ENCODE measurements at regions not wholly inside any gene's neighbourhood (a gene's known extent, or its start where the extent isn't known, plus 50 kb on each side); places are given as distances from the start of the nearest gene placed in this dataset.

- dilution Hi-C loops (cut with HindIII; ENCODE audit: low sequenced_read_pairs, unreplicated experiment) (no loop called here), in situ Hi-C loops (cut with MboI; ENCODE audit: low sequenced_read_pairs) (no loop called here), intact Hi-C loops (cut with micrococcal nuclease) (no loop called here)
- no peaks in the 10 kb centered on the region for H3K4me1 ChIP-seq (ENCODE audit: control insufficient read depth, insufficient read depth, low read length)
- no peak overlapping the region for H3K4ac ChIP-seq (ENCODE audit: low read depth, low read length)
- peaks cover 4% of the 10 kb centered on the region; the same call in 1 of the 2 replicates for H3K9me1 ChIP-seq (ENCODE audit: insufficient read depth, low read length)
- H3K27ac ChIP-seq (ENCODE audit: insufficient read depth, low read length): no peak overlapping the region
- no peaks in the 10 kb centered on the region for H3K27me3 ChIP-seq (ENCODE audit: control insufficient read depth, insufficient read depth, low read length)
- BruUV-seq (replicated peaks): no TSS peak
- no peak overlapping the region for H3K9ac ChIP-seq (ENCODE audit: low read depth, low read length)
- H3K4me3 ChIP-seq (ENCODE audit: insufficient read depth, low read depth, low read length): no peak overlapping the region
- no CpG with 5 or more reads among the region's 2 CpGs for WGBS, 2 experiments (ENCODE audit: extremely low coverage in 2 of 2, insufficient read length in 1 of 2)
- peaks cover 3% of the 10 kb centered on the region; the same call in 1 of the 2 replicates for H3K9me3 ChIP-seq (ENCODE audit: control insufficient read depth, insufficient read depth, low read length)
- H2AK5ac ChIP-seq (ENCODE audit: low read depth, low read length): no peak overlapping the region
- TF ChIP-seq MXI1 (IDR thresholded peaks at IDR 0.05; ENCODE audit: borderline replicate concordance, low read depth, low read length): no peak
- no peak for TF ChIP-seq CEBPB (IDR thresholded peaks at IDR 0.05; ENCODE audit: low read depth, low read length)
- TF ChIP-seq USF2 (IDR thresholded peaks at IDR 0.05; ENCODE audit: low read depth, low read length): peak; percentile 44; the same call in 1 of the 2 replicates
- no peaks in the 10 kb centered on the region for H3K36me3 ChIP-seq (ENCODE audit: control insufficient read depth, insufficient read depth, low read length)
- no peak overlapping the region for H2BK15ac ChIP-seq (ENCODE audit: low read depth, low read length)
- H3K4me2 ChIP-seq (ENCODE audit: low read depth, low read length): no peak overlapping the region
- ChIA-PET POLR2A (ENCODE audit: unreplicated experiment) (no interaction called here), CTCF (no interaction called here)
- H2AFZ ChIP-seq (replicated peaks; ENCODE audit: low read length, poor library complexity): no peak overlapping the region
- H2AK9ac ChIP-seq (replicated peaks; ENCODE audit: low read depth, low read length, poor library complexity): no peak overlapping the region
- no peak for DNase-seq
- no peaks in the 10 kb centered on the region for H3K79me1 ChIP-seq (ENCODE audit: low read depth in 1 of 2, low read length in 2 of 2)
- no peak overlapping the region for H2BK20ac ChIP-seq (ENCODE audit: low read depth, low read length)
- H4K5ac ChIP-seq (ENCODE audit: low read depth, low read length): no peak overlapping the region
- no peak overlapping the region for H3K14ac ChIP-seq (replicated peaks; ENCODE audit: low read depth, low read length)
- H2BK120ac ChIP-seq (ENCODE audit: low read depth, low read length): no peak overlapping the region
- H4K91ac ChIP-seq (ENCODE audit: insufficient read depth, low read depth, low read length): no peak overlapping the region
- H3K23ac ChIP-seq (ENCODE audit: low read depth, low read length): no peak overlapping the region
- no peak overlapping the region for H3K56ac ChIP-seq (ENCODE audit: extremely low read depth, insufficient read depth, low read length)
- H3K18ac ChIP-seq (ENCODE audit: low read depth, low read length): no peak overlapping the region
- no peak overlapping the region for H4K8ac ChIP-seq (ENCODE audit: low read depth in 2 of 2, low read length in 2 of 2)
- no peak overlapping the region for H2BK5ac ChIP-seq (ENCODE audit: low read depth, low read length, poor library complexity, severe bottlenecking)
- no peaks in the 10 kb centered on the region for H4K20me1 ChIP-seq (ENCODE audit: insufficient read depth, low read length)
- ATAC-seq (ENCODE audit: low read depth): no peak
These were observed 350.7 kb downstream of the EFNB2 start for GRCh38 chr13:106184790-106185189.

All from IMR-90 (cell line).